Lung (tissue), 11 donors: ENCODE measurements at regions not wholly inside any gene's neighbourhood (a gene's known extent, or its start where the extent isn't known, plus 50 kb on each side); places are given as distances from the start of the nearest gene placed in this dataset.
"Not testable (repeated sequence)": the region's sequence is repeated elsewhere in the genome, so short reads cannot be mapped to it uniquely, and the experiment has no call there.

Experiments
- ATAC-seq: fragments of 200-7000 bp; cut with Tn5 transposase; one replicate; pipeline ENCODE4 v1.9.1; 2020; ENCODE audit warnings: moderate number of reproducible peaks; ENCODE audit not compliant: insufficient read depth, low FRiP score
- DNase-seq, 3 donors: peaks; one replicate each; pipeline ENCODE4 v3.0.0-alpha.2; 2013 to 2017
- H3K27ac ChIP-seq, 2 donors: one replicate each; pipeline ENCODE4 v1.5.1; 2013; ENCODE audit warnings: mild to moderate bottlenecking in 2 of 2, moderate library complexity in 2 of 2, control low read depth in 1 of 2, inconsistent platforms in 1 of 2, low read depth in 1 of 2, low read length in 1 of 2
- H3K27me3 ChIP-seq, 3 donors: one replicate each; pipeline ENCODE4 v1.5.1; 2013; ENCODE audit warnings: low read length in 2 of 3; ENCODE audit not compliant: control insufficient read depth in 3 of 3, insufficient read depth in 3 of 3
- H3K36me3 ChIP-seq, 4 donors: one replicate each; pipeline ENCODE4 v1.5.1; 2013; ENCODE audit warnings: low read length in 4 of 4, mild to moderate bottlenecking in 1 of 4, moderate library complexity in 1 of 4; ENCODE audit not compliant: control insufficient read depth in 4 of 4, insufficient read depth in 4 of 4
- H3K4me1 ChIP-seq, 5 donors: one replicate each; pipeline ENCODE4 v1.5.1; 2013; ENCODE audit warnings: low read length in 5 of 5, mild to moderate bottlenecking in 2 of 5, moderate library complexity in 1 of 5; ENCODE audit not compliant: control insufficient read depth in 5 of 5, insufficient read depth in 5 of 5
- H3K4me3 ChIP-seq: one replicate; pipeline ENCODE4 v1.5.1; 2013; ENCODE audit warnings: mild to moderate bottlenecking, control low read depth, moderate library complexity
- H3K9ac ChIP-seq, 2 donors: one replicate each; pipeline ENCODE4 v1.5.1; 2013; ENCODE audit warnings: low read length in 2 of 2, control low read depth in 1 of 2; ENCODE audit not compliant: insufficient read depth in 1 of 2
- H3K9me3 ChIP-seq, 4 donors: one replicate each; pipeline ENCODE4 v1.5.1; 2013; ENCODE audit warnings: low read length in 3 of 4, mild to moderate bottlenecking in 1 of 4, moderate library complexity in 1 of 4; ENCODE audit not compliant: control insufficient read depth in 4 of 4, insufficient read depth in 3 of 4
- CTCF ChIP-seq: IDR thresholded peaks from 2 replicates; pipeline ENCODE4 v1.5.1; 2012; ENCODE audit warnings: mild to moderate bottlenecking; ENCODE audit errors: control extremely low read depth, extremely low read depth
- WGBS, 2 donors: extraction: QIAGEN DNeasy Blood & Tissue Kit; methylation state at CpG; one replicate each; pipeline ENCODE4 v1.1.7; 2013; 5-methylcytosine and 5-hydroxymethylcytosine counted together
- donor health status: control.
- donor health status: control.
- donor health status: Bipolar disorder and iron deficiency.
- donor health status: healthy.
- donor health status: DM: yes; HTN: yes; CAD: no.

DNA sequence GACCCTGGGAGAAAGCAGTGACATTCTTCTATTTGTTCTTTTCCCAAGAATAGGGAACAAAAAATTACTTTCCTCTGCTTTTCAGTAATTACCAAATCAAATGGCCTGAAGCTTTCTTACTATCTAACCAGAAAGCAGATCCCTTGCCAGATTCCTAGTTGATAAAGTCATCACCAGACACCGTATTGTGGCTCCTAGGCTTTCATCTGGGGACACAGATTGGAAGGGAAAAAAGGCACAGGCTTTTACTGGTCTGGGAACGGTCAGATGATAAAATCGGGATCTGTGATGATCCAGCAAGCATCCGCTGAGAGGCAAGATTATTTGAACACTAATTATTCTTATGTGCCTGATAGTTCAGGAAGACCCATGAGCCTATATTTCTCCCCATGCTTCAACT is 79.1 kb upstream of the BCL2L14 start:
- Histone ChIP-seq H3K4me3 (no peak overlapping the region), H3K27me3 (no peaks in the 10 kb centered on the region), H3K36me3 (no peaks in the 10 kb centered on the region), H3K9ac (no peak overlapping the region), H3K4me1 (peaks cover 0 to 1% (median 0%) of the 10 kb centered on the region in 5 donors), H3K9me3 (peaks cover 0 to 4% (median 0%) of the 10 kb centered on the region in 4 donors), H3K27ac (no peak overlapping the region)
- WGBS, 2 donors = 90 to 92% methylated on average over 4 of the region's 4 CpGs
- DNase-seq (no peak), ATAC-seq (no peak)
- no peak for TF ChIP-seq CTCF

- DNase-seq (no peak), ATAC-seq (no peak)
- no peak for TF ChIP-seq CTCF
- Histone ChIP-seq H3K9me3 (peaks cover 0 to 4% (median 0%) of the 10 kb centered on the region in 4 donors), H3K4me3 (no peak overlapping the region), H3K27me3 (no peaks in the 10 kb centered on the region), H3K9ac (no peak overlapping the region), H3K4me1 (peaks cover 0 to 1% (median 0%) of the 10 kb centered on the region in 5 donors), H3K36me3 (no peaks in the 10 kb centered on the region), H3K27ac (no peak overlapping the region)
- WGBS, 2 donors = 92 to 100% methylated on average over 3 of the region's 3 CpGs
Observed at GRCh38 chr12:11992515-11992914, 78.2 kb upstream of the BCL2L14 start.

DNA sequence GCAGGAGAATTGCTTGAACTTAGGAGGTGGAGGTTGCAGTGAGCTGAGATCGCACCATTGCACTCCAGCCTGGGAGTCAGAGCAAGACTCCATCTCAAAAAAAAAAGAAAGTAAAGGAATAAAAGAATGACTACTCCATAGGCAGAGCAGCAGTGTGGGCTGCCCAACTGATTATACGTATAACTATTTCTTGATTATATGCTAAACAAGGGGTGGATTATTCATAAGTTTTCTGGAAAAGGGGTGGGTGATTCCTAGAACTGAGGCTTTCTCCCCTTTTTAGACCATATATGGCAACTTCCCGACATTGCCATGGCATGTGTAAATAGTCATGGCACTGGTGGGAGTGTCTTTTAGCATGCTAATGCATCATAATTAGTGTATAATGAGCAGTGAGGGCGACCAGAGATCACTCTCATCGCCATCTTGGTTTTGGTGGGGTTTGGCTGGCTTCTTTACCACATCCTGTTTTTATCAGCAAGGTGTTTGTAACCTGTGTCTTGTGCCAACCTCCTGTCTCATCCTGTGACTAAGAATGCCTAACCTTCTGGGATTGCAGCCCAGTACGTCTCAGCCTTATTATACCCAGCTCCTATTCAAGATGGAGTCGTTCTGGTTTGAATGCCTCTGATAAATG is 72.3 kb upstream of the BCL2L14 start:
- not testable (repeated sequence) for ATAC-seq, H3K27me3 ChIP-seq, H3K9me3 ChIP-seq, H3K36me3 ChIP-seq, H3K27ac ChIP-seq, H3K4me3 ChIP-seq, H3K4me1 ChIP-seq, H3K9ac ChIP-seq, DNase-seq
- 80 to 88% methylated on average over 7 of the region's 7 CpGs for WGBS, 2 donors

GRCh38 chr12:11998944-11999315 is 71.8 kb upstream of the BCL2L14 start:
- Histone ChIP-seq H3K4me3 (no peak overlapping the region), H3K4me1 (no peaks in the 10 kb centered on the region), H3K36me3 (no peaks in the 10 kb centered on the region), H3K27me3 (no peaks in the 10 kb centered on the region), H3K27ac (no peak overlapping the region), H3K9ac (no peak overlapping the region), H3K9me3 (no peaks in the 10 kb centered on the region)
- 88 to 92% methylated on average over 1 of the region's 1 CpG for WGBS, 2 donors
- TF ChIP-seq CTCF = no peak
- DNase-seq (no peak), ATAC-seq (no peak)
